ENCODE measurements at regions not wholly inside any gene's neighbourhood (a gene's known extent, or its start where the extent isn't known, plus 50 kb on each side); places are given as distances from the start of the nearest gene placed in this dataset.

GRCh38 chr2:64763126-64763525 lies 109.4 kb upstream of the SERTAD2 start:
- POLR2A ChIA-PET (ENCODE audit: partially characterized antibody) = interaction anchor here (0.8 kb wide), 1 partner anchor 110 kb away, joined by 3 read pairs; no protein-coding TSS in a partner anchor
- no peaks in the 10 kb centered on the region for H4K20me1 ChIP-seq (replicated peaks in 1 of 2; ENCODE audit: control insufficient read depth in 1 of 2, insufficient read depth in 2 of 2, low read length in 2 of 2)

More at GRCh38 chr2:64763126-64763525, 109.4 kb upstream of the SERTAD2 start:
- Histone ChIP-seq H3K36me3 (ENCODE audit: control insufficient read depth in 2 of 4, insufficient read depth in 4 of 4, low read length in 3 of 4) (no peaks in the 10 kb centered on the region), H3K4me3 (ENCODE audit: extremely low read depth in 1 of 4, insufficient read depth in 2 of 4, low read depth in 3 of 4, low read length in 4 of 4) (no peak overlapping the region), H3K4me2 (ENCODE audit: insufficient read depth in 1 of 2, low read depth in 2 of 2, low read length in 2 of 2) (no peak overlapping the region), H2BK15ac (ENCODE audit: low read length) (no peak overlapping the region), H3K4ac (replicated peaks; ENCODE audit: insufficient read length, low read depth, low read length) (no peak overlapping the region), H3K79me1 (ENCODE audit: low read depth, low read length) (no peaks in the 10 kb centered on the region), H4K5ac (ENCODE audit: insufficient read length, low read depth, low read length) (no peak overlapping the region), H4K91ac (replicated peaks; ENCODE audit: insufficient read length, low read length) (no peak overlapping the region), H3K14ac (ENCODE audit: insufficient read length) (no peak overlapping the region), H3K9me3 (ENCODE audit: insufficient read depth in 2 of 2, low read depth in 1 of 2, low read length in 1 of 2) (no peaks in the 10 kb centered on the region), H3K4me1 (replicated peaks in 1 of 4; ENCODE audit: control insufficient read depth in 3 of 4, insufficient read depth in 4 of 4, low read length in 3 of 4) (peaks cover 0 to 4% (median 1%) of the 10 kb centered on the region in 4 experiments; a peak in 1 of 7 replicates), H3K9ac (replicated peaks in 1 of 4; ENCODE audit: extremely low read depth in 1 of 4, low read depth in 3 of 4, low read length in 3 of 4) (no peak overlapping the region), H3K18ac (ENCODE audit: extremely low read depth, low read length) (no peak overlapping the region), H3K79me2 (ENCODE audit: control insufficient read depth in 1 of 2, insufficient read depth in 2 of 2, low read length in 2 of 2) (no peaks in the 10 kb centered on the region), H2BK12ac (ENCODE audit: low read depth, low read length) (no peak overlapping the region), H3K23me2 (ENCODE audit: low read depth, low read length) (peaks cover 4% of the 10 kb centered on the region; the same call in 1 of the 2 replicates), H3K27me3 (replicated peaks in 1 of 4; ENCODE audit: control insufficient read depth in 3 of 4, extremely low read depth in 1 of 4, insufficient read depth in 3 of 4, low read length in 3 of 4) (peaks cover 3 to 18% (median 9%) of the 10 kb centered on the region in 4 experiments; a peak in 6 of 7 replicates), H3K27ac (ENCODE audit: low read depth, low read length) (no peak overlapping the region), H2BK20ac (ENCODE audit: low read length) (no peak overlapping the region), H2AK5ac (ENCODE audit: low read depth, low read length) (no peak overlapping the region), H4K8ac (ENCODE audit: extremely low read depth, insufficient read depth, low read length) (no peak overlapping the region), H2AFZ (ENCODE audit: low read length) (no peak overlapping the region), H3K56ac (replicated peaks; ENCODE audit: insufficient read length, low read depth, low read length) (no peak overlapping the region), H2BK5ac (ENCODE audit: low read depth, low read length) (no peak overlapping the region), H2BK120ac (replicated peaks; ENCODE audit: low read depth, low read length) (no peak overlapping the region), H3K23ac (ENCODE audit: insufficient read length) (no peak overlapping the region)
- CTCF ChIA-PET (ENCODE audit: partially characterized antibody) = interaction anchor here (1.0 to 1.9 kb wide), 5 partner anchors 9 to 147 kb away, joined by 3 to 7 read pairs (median 4); no protein-coding TSS in a partner anchor
- FAIRE-seq = no peak
- no peak for TF ChIP-seq KDM1A (IDR thresholded peaks at IDR 0.05; ENCODE audit: borderline replicate concordance, low read length)
- TF ChIP-seq GTF2F1 (IDR thresholded peaks at IDR 0.05; ENCODE audit: borderline replicate concordance, low read depth, low read length) = no peak
- no peak for TF ChIP-seq SIN3A (conservative IDR thresholded peaks at IDR 0.05 in 1 of 2, IDR thresholded peaks at IDR 0.05 in 1 of 2; ENCODE audit: low read depth in 1 of 2, low read length in 2 of 2)
- DNase-seq (ENCODE audit: low read depth in 1 of 2, low spot score in 2 of 2) = no peak
- WGBS, 2 experiments (ENCODE audit: extremely low coverage in 1 of 2, insufficient coverage in 1 of 2, insufficient read length in 1 of 2, insufficient replicate concordance in 2 of 2, low coverage in 1 of 2, low lambda C conversion rate in 2 of 2, missing lambda C conversion rate in 1 of 2) = 79% methylated on average over 1 of the region's 1 CpG; no CpG with 5 or more reads in 1 of the 2 experiments

Data from H1 (cell line).